ENCODE measurements at regions not wholly inside any gene's neighbourhood (a gene's known extent, or its start where the extent isn't known, plus 50 kb on each side); places are given as distances from the start of the nearest gene placed in this dataset.
"Not testable (repeated sequence)": the region's sequence is repeated elsewhere in the genome, so short reads cannot be mapped to it uniquely, and the experiment has no call there.

GRCh38 chr10:118422241-118422640 lies 80.1 kb upstream of the FAM204A start:
- DNase-seq = no peak
- H3K27ac ChIP-seq (ENCODE audit: low read length, poor library complexity, severe bottlenecking) = no peak overlapping the region
- no peak overlapping the region for H3K14ac ChIP-seq (ENCODE audit: low read length in 2 of 2)
- WGBS = 87% methylated on average over 6 of the region's 7 CpGs
- H3K9me3 ChIP-seq (ENCODE audit: control insufficient read depth, low read length) = no peaks in the 10 kb centered on the region
- H2BK120ac ChIP-seq (ENCODE audit: low read depth, low read length) = no peak overlapping the region
- no peak overlapping the region for H4K8ac ChIP-seq (ENCODE audit: low read length)
- H3K79me1 ChIP-seq (replicated peaks; ENCODE audit: low read length, poor library complexity, severe bottlenecking) = no peaks in the 10 kb centered on the region
- no peak overlapping the region for H4K91ac ChIP-seq (ENCODE audit: low read length)
- no peak overlapping the region for H3K4me2 ChIP-seq (ENCODE audit: low read length, poor library complexity, severe bottlenecking)
- no peak overlapping the region for H3K23ac ChIP-seq (ENCODE audit: low read length in 2 of 2)
- no peak overlapping the region for H2BK12ac ChIP-seq (ENCODE audit: low read length in 2 of 2)
- no peaks in the 10 kb centered on the region for H3K36me3 ChIP-seq (ENCODE audit: control insufficient read depth in 1 of 2, insufficient read depth in 2 of 2, low read depth in 1 of 2, low read length in 2 of 2)
- peaks cover 0 to 3% of the 10 kb centered on the region in 2 experiments for H3K27me3 ChIP-seq (ENCODE audit: control insufficient read depth in 1 of 2, insufficient read depth in 1 of 2, low read length in 2 of 2)
- no peak overlapping the region for H2BK15ac ChIP-seq (ENCODE audit: low read depth, poor library complexity, severe bottlenecking)
- no peak overlapping the region for H2AK5ac ChIP-seq (ENCODE audit: low read length, severe bottlenecking)
- H3K9ac ChIP-seq (ENCODE audit: low read length) = no peak overlapping the region
- H3K4me3 ChIP-seq (ENCODE audit: insufficient read depth in 1 of 2, low read depth in 1 of 2, low read length in 2 of 2) = no peak overlapping the region
- no peak overlapping the region for H2AFZ ChIP-seq (ENCODE audit: low read depth, low read length)
- H3K18ac ChIP-seq (ENCODE audit: low read depth in 1 of 2, low read length in 2 of 2) = no peak overlapping the region
- H3K4me1 ChIP-seq (ENCODE audit: control insufficient read depth, insufficient read depth, low read depth, low read length) = no peaks in the 10 kb centered on the region
- H3K4ac ChIP-seq (ENCODE audit: low read depth in 1 of 2, low read length in 2 of 2) = no peak overlapping the region
- no peak overlapping the region for H2BK5ac ChIP-seq (ENCODE audit: low read depth, low read length, poor library complexity, severe bottlenecking)

- H3K36me3 ChIP-seq (ENCODE audit: control insufficient read depth in 1 of 2, insufficient read depth in 2 of 2, low read depth in 1 of 2, low read length in 2 of 2); H2BK5ac ChIP-seq (ENCODE audit: low read depth, low read length, poor library complexity, severe bottlenecking); H2BK15ac ChIP-seq (ENCODE audit: low read depth, poor library complexity, severe bottlenecking); H3K23ac ChIP-seq (ENCODE audit: low read length in 2 of 2); H3K4me2 ChIP-seq (ENCODE audit: low read length, poor library complexity, severe bottlenecking); H3K4me1 ChIP-seq (ENCODE audit: control insufficient read depth, insufficient read depth, low read depth, low read length); H3K27ac ChIP-seq (ENCODE audit: low read length, poor library complexity, severe bottlenecking); H2BK12ac ChIP-seq (ENCODE audit: low read length in 2 of 2); H2AFZ ChIP-seq (ENCODE audit: low read depth, low read length); H2BK120ac ChIP-seq (ENCODE audit: low read depth, low read length); H3K9ac ChIP-seq (ENCODE audit: low read length); H3K4ac ChIP-seq (ENCODE audit: low read depth in 1 of 2, low read length in 2 of 2); H4K91ac ChIP-seq (ENCODE audit: low read length); H3K4me3 ChIP-seq (ENCODE audit: insufficient read depth in 1 of 2, low read depth in 1 of 2, low read length in 2 of 2); H2AK5ac ChIP-seq (ENCODE audit: low read length, severe bottlenecking); DNase-seq; H3K14ac ChIP-seq (ENCODE audit: low read length in 2 of 2); H3K18ac ChIP-seq (ENCODE audit: low read depth in 1 of 2, low read length in 2 of 2); H3K79me1 ChIP-seq (replicated peaks; ENCODE audit: low read length, poor library complexity, severe bottlenecking); H3K9me3 ChIP-seq (ENCODE audit: control insufficient read depth, low read length); H4K8ac ChIP-seq (ENCODE audit: low read length): not testable (repeated sequence)
- H3K27me3 ChIP-seq (ENCODE audit: control insufficient read depth in 1 of 2, insufficient read depth in 1 of 2, low read length in 2 of 2) = peaks cover 5 to 13% of the 10 kb centered on the region in 2 experiments
- WGBS = 90% methylated on average over 2 of the region's 2 CpGs
These were observed 77.9 kb upstream of the FAM204A start for GRCh38 chr10:118420049-118420448.

DNA sequence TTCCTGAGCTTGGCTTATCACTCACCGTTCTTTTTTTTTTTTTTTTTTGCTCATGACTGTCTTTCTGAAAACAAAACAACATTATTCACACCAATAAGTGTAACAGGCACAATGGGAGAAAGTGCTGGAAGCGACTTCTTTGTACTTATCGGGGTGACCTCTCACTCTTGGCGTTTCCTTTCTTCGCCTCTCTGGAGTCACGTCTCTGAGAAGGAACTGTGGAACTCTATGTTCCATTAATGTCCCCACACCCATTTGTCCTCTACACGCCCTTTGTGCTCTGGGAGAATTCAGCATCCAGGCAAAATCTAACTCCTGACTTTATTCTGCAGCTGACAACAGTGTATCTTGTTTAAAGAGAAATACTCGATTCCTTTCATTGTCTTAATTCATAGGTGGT lies 70.8 kb upstream of the FAM204A start:
- H3K4me2 ChIP-seq (ENCODE audit: low read length, poor library complexity, severe bottlenecking) = no peak overlapping the region
- 68% methylated on average over 7 of the region's 8 CpGs for WGBS
- H3K9me3 ChIP-seq (ENCODE audit: control insufficient read depth, low read length) = no peaks in the 10 kb centered on the region

DNA sequence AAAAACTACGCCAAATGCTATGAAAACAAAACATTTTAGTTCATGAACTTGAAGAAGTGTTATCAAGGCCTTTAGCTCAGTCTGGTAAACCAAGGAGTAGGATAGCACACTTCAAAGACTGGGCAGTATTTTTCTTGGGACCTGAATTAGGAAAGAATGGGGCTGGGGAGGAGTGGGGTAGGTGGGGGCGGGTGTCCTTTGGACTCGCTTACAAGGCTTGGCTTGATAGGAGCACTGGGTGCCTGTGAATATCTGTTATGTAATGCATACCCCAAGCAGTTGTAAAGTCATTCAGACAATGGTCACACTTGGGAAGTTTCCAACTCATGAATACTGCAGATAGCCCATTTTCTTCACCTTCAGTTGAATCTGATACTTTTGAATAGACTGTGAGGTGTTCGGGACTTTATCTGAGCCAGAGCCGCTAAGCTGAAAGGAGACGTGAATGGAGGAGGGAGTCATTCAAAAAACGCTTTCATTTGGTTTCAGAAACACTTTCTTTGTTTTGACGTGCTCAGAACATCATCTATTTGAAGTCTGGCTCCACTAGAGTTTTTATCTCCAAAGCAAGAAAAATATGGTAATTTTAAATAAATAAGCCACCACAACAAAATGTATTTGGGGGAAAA lies 70.1 kb upstream of the FAM204A start:
- DNase-seq = no peak
- Histone ChIP-seq H3K9ac (ENCODE audit: low read length) (no peak overlapping the region), H4K8ac (ENCODE audit: low read length) (no peak overlapping the region), H2BK15ac (ENCODE audit: low read depth, poor library complexity, severe bottlenecking) (no peak overlapping the region), H3K36me3 (ENCODE audit: control insufficient read depth in 1 of 2, insufficient read depth in 2 of 2, low read depth in 1 of 2, low read length in 2 of 2) (no peaks in the 10 kb centered on the region), H2BK120ac (ENCODE audit: low read depth, low read length) (no peak overlapping the region), H3K9me3 (ENCODE audit: control insufficient read depth, low read length) (no peaks in the 10 kb centered on the region), H2BK5ac (ENCODE audit: low read depth, low read length, poor library complexity, severe bottlenecking) (no peak overlapping the region), H3K27me3 (ENCODE audit: control insufficient read depth in 1 of 2, insufficient read depth in 1 of 2, low read length in 2 of 2) (peaks cover 8 to 29% of the 10 kb centered on the region in 2 experiments), H4K91ac (ENCODE audit: low read length) (no peak overlapping the region), H3K79me1 (replicated peaks; ENCODE audit: low read length, poor library complexity, severe bottlenecking) (no peaks in the 10 kb centered on the region), H3K14ac (ENCODE audit: low read length in 2 of 2) (no peak overlapping the region), H2AFZ (ENCODE audit: low read depth, low read length) (no peak overlapping the region), H3K4me1 (ENCODE audit: control insufficient read depth, insufficient read depth, low read depth, low read length) (no peaks in the 10 kb centered on the region), H3K4me3 (ENCODE audit: insufficient read depth in 1 of 2, low read depth in 1 of 2, low read length in 2 of 2) (no peak overlapping the region), H2AK5ac (ENCODE audit: low read length, severe bottlenecking) (no peak overlapping the region), H3K4me2 (ENCODE audit: low read length, poor library complexity, severe bottlenecking) (no peak overlapping the region), H3K27ac (ENCODE audit: low read length, poor library complexity, severe bottlenecking) (no peak overlapping the region), H3K4ac (ENCODE audit: low read depth in 1 of 2, low read length in 2 of 2) (no peak overlapping the region), H2BK12ac (ENCODE audit: low read length in 2 of 2) (no peak overlapping the region), H3K18ac (ENCODE audit: low read depth in 1 of 2, low read length in 2 of 2) (no peak overlapping the region), H3K23ac (ENCODE audit: low read length in 2 of 2) (no peak overlapping the region)
- WGBS = 82% methylated on average over 6 of the region's 8 CpGs

More for the DNA sequence above, 70.8 kb upstream of the FAM204A start:
- Histone ChIP-seq H3K18ac (ENCODE audit: low read depth in 1 of 2, low read length in 2 of 2) (no peak overlapping the region), H3K4me1 (ENCODE audit: control insufficient read depth, insufficient read depth, low read depth, low read length) (no peaks in the 10 kb centered on the region), H3K23ac (ENCODE audit: low read length in 2 of 2) (no peak overlapping the region), H3K14ac (ENCODE audit: low read length in 2 of 2) (no peak overlapping the region), H2BK15ac (ENCODE audit: low read depth, poor library complexity, severe bottlenecking) (no peak overlapping the region), H2AFZ (ENCODE audit: low read depth, low read length) (no peak overlapping the region), H2BK120ac (ENCODE audit: low read depth, low read length) (no peak overlapping the region), H3K9ac (ENCODE audit: low read length) (no peak overlapping the region), H3K27me3 (ENCODE audit: control insufficient read depth in 1 of 2, insufficient read depth in 1 of 2, low read length in 2 of 2) (peaks cover 8 to 32% of the 10 kb centered on the region in 2 experiments), H3K4me3 (ENCODE audit: insufficient read depth in 1 of 2, low read depth in 1 of 2, low read length in 2 of 2) (no peak overlapping the region), H2BK5ac (ENCODE audit: low read depth, low read length, poor library complexity, severe bottlenecking) (no peak overlapping the region), H3K79me1 (replicated peaks; ENCODE audit: low read length, poor library complexity, severe bottlenecking) (no peaks in the 10 kb centered on the region), H3K27ac (ENCODE audit: low read length, poor library complexity, severe bottlenecking) (no peak overlapping the region), H2BK12ac (ENCODE audit: low read length in 2 of 2) (no peak overlapping the region), H3K36me3 (ENCODE audit: control insufficient read depth in 1 of 2, insufficient read depth in 2 of 2, low read depth in 1 of 2, low read length in 2 of 2) (no peaks in the 10 kb centered on the region), H2AK5ac (ENCODE audit: low read length, severe bottlenecking) (no peak overlapping the region), H4K91ac (ENCODE audit: low read length) (no peak overlapping the region), H4K8ac (ENCODE audit: low read length) (no peak overlapping the region), H3K4ac (ENCODE audit: low read depth in 1 of 2, low read length in 2 of 2) (no peak overlapping the region)
- DNase-seq = no peak
